ENCODE measurements at regions not wholly inside any gene's neighbourhood (a gene's known extent, or its start where the extent isn't known, plus 50 kb on each side); places are given as distances from the start of the nearest gene placed in this dataset.

- TF ChIP-seq CTCF (conservative IDR thresholded peaks at IDR 0.05 in 1 of 2, IDR thresholded peaks at IDR 0.05 in 1 of 2; ENCODE audit: low read depth in 1 of 2, low read length in 2 of 2) (no peak), EZH2 (IDR thresholded peaks at IDR 0.05; ENCODE audit: low read length, missing control alignments) (no peak)
Observed at GRCh38 chr6:11858439-11858838, 79.8 kb upstream of the ADTRP start.

Data from fibroblast of lung (primary cell).